GM11168 (cell line): ENCODE measurements at regions not wholly inside any gene's neighbourhood (a gene's known extent, or its start where the extent isn't known, plus 50 kb on each side); places are given as distances from the start of the nearest gene placed in this dataset.

Experiments used
- in situ Hi-C: fragments of 300-500 bp; cut with MboI; formaldehyde crosslinking; loops from one replicate; pipeline ENCODE4 v1.12.0; 2022; ENCODE audit warnings: low sequenced_read_pairs; ENCODE audit not compliant: unreplicated experiment

- in situ Hi-C loops: no loop called here
These were observed 234.2 kb upstream of the CDH6 start for GRCh38 chr5:30959238-30959637.

- in situ Hi-C loops: no loop called here
These were observed 235.9 kb upstream of the CDH6 start for GRCh38 chr5:30957591-30957990.

- in situ Hi-C loops: no loop called here
These were observed 237.2 kb upstream of the CDH6 start for GRCh38 chr5:30956251-30956650.

- in situ Hi-C loops: no loop called here
These were observed 256.4 kb upstream of the CDH6 start for GRCh38 chr5:30937070-30937469.

GRCh38 chr5:30933599-30933998 is 259.9 kb upstream of the CDH6 start:
- in situ Hi-C loops: no loop called here

- in situ Hi-C loops: no loop called here
These were observed 261.0 kb upstream of the CDH6 start for GRCh38 chr5:30932273-30933017.

- in situ Hi-C loops: no loop called here
These were observed 262.8 kb upstream of the CDH6 start for GRCh38 chr5:30930736-30931135.

GRCh38 chr5:30928956-30929355 is 264.5 kb upstream of the CDH6 start:
- in situ Hi-C loops: no loop called here

- in situ Hi-C loops: no loop called here
These were observed 267.3 kb upstream of the CDH6 start for GRCh38 chr5:30926218-30926617.

GRCh38 chr5:30921388-30921787 is 272.1 kb upstream of the CDH6 start:
- in situ Hi-C loops: no loop called here

GRCh38 chr5:30918171-30918570 is 275.3 kb upstream of the CDH6 start:
- in situ Hi-C loops: no loop called here

GRCh38 chr5:30908356-30908755 is 285.1 kb upstream of the CDH6 start:
- in situ Hi-C loops: no loop called here

- in situ Hi-C loops: no loop called here
These were observed 293.1 kb upstream of the CDH6 start for GRCh38 chr5:30900367-30900766.

- in situ Hi-C loops: no loop called here
These were observed 298.7 kb upstream of the CDH6 start for GRCh38 chr5:30894811-30895210.

- in situ Hi-C loops: no loop called here
These were observed 301.8 kb upstream of the CDH6 start for GRCh38 chr5:30891660-30892059.

- in situ Hi-C loops: no loop called here
These were observed 303.1 kb upstream of the CDH6 start for GRCh38 chr5:30890377-30890776.

GRCh38 chr5:30880514-30880913 is 313.0 kb upstream of the CDH6 start:
- in situ Hi-C loops: no loop called here

- in situ Hi-C loops: no loop called here
These were observed 313.6 kb upstream of the CDH6 start for GRCh38 chr5:30879887-30880286.

- in situ Hi-C loops: no loop called here
These were observed 314.7 kb upstream of the CDH6 start for GRCh38 chr5:30878746-30879145.

- in situ Hi-C loops: no loop called here
These were observed 315.2 kb upstream of the CDH6 start for GRCh38 chr5:30878296-30878695.

- in situ Hi-C loops: no loop called here
These were observed 319.0 kb upstream of the CDH6 start for GRCh38 chr5:30874241-30875034.

GRCh38 chr5:30871196-30871595 is 322.3 kb upstream of the CDH6 start:
- in situ Hi-C loops: no loop called here
